AG04449 (cell line): ENCODE measurements at regions not wholly inside any gene's neighbourhood (a gene's known extent, or its start where the extent isn't known, plus 50 kb on each side); places are given as distances from the start of the nearest gene placed in this dataset.
"Not testable (repeated sequence)": the region's sequence is repeated elsewhere in the genome, so short reads cannot be mapped to it uniquely, and the experiment has no call there.

Experiments
- CTCF ChIA-PET: fragments of 350-600 bp; formaldehyde crosslinking; extraction: SDS; loops from one replicate; lab custom pipeline; 2021; ENCODE audit warnings: antibody characterized with exemption; lab: Yijun Ruan, JAX
- POLR2A ChIA-PET: fragments of 400-600, 350-600 bp; formaldehyde crosslinking; extraction: SDS; loops from one replicate; lab custom pipeline; 2020; ENCODE audit warnings: antibody characterized with exemption, inconsistent platforms; lab: Yijun Ruan, JAX
- DNase-seq: peaks from one replicate; pipeline ENCODE4 v3.0.0-alpha.2; 2010; ENCODE audit warnings: low read depth, low spot score
- H3K4me3 ChIP-seq: 2 replicates; pipeline ENCODE4 v1.5.1; 2011; ENCODE audit warnings: low read depth, mild to moderate bottlenecking, control low read depth, low read length
- CTCF ChIP-seq: IDR thresholded peaks from one replicate; pipeline ENCODE4 v1.5.1; 2011; ENCODE audit warnings: mild to moderate bottlenecking, moderate library complexity, low read length, control low read depth, inconsistent platforms; ENCODE audit not compliant: insufficient read depth; ENCODE audit errors: missing control alignments

GRCh38 chr10:27345455-27345920 lies 104.9 kb upstream of the ACBD5 start:
- no peak overlapping the region for H3K4me3 ChIP-seq
- no peak for TF ChIP-seq CTCF
- no peak for DNase-seq
- ChIA-PET POLR2A (no interaction called here), CTCF (interaction anchor here (1.5 kb wide), 1 partner anchor 15 kb away, joined by 5 read pairs; no protein-coding TSS in a partner anchor)

GRCh38 chr10:27344568-27345454 lies 104.2 kb upstream of the ACBD5 start:
- CTCF ChIA-PET = interaction anchor here (1.5 kb wide), 1 partner anchor 16 kb away, joined by 5 read pairs; no protein-coding TSS in a partner anchor
- no peak for DNase-seq
- POLR2A ChIA-PET = no interaction called here
- no peak for TF ChIP-seq CTCF
- H3K4me3 ChIP-seq = no peak overlapping the region

- POLR2A ChIA-PET = no interaction called here
- no peak for DNase-seq
- CTCF ChIA-PET = interaction anchor here (2.5 kb wide), 1 partner anchor 19 kb away, joined by 9 read pairs; no protein-coding TSS in a partner anchor
- H3K4me3 ChIP-seq = no peak overlapping the region
- TF ChIP-seq CTCF = no peak
Observed at GRCh38 chr10:27341001-27341400, 100.4 kb upstream of the ACBD5 start.

GRCh38 chr10:27335246-27335645 lies 94.6 kb upstream of the ACBD5 start:
- DNase-seq, CTCF ChIA-PET, POLR2A ChIA-PET, H3K4me3 ChIP-seq: not testable (repeated sequence)

GRCh38 chr10:27330074-27330473 lies 89.5 kb upstream of the ACBD5 start:
- TF ChIP-seq CTCF = no peak
- no peak overlapping the region for H3K4me3 ChIP-seq
- POLR2A ChIA-PET = no interaction called here
- DNase-seq = no peak
- CTCF ChIA-PET = no interaction called here

DNA sequence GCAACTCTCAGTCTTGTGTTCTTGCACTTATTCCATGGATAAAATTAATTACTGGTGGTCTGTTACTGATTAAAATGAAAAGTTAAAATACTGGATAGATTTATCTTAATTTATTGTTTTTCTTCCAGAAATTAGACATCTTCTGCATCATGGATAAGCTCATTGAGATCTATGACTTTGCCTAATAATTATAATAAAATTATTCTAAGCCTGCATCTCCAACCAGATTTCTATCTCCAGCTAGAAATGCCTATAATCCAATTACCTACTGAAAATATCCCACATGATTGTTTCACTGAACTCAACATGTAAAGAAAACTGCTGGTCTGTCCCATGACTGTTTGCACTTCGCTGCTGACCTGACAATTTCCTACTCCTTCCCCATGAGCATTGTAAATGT lies 88.3 kb upstream of the ACBD5 start:
- ChIA-PET CTCF (no interaction called here), POLR2A (no interaction called here)
- no peak for TF ChIP-seq CTCF
- no peak for DNase-seq
- no peak overlapping the region for H3K4me3 ChIP-seq

DNA sequence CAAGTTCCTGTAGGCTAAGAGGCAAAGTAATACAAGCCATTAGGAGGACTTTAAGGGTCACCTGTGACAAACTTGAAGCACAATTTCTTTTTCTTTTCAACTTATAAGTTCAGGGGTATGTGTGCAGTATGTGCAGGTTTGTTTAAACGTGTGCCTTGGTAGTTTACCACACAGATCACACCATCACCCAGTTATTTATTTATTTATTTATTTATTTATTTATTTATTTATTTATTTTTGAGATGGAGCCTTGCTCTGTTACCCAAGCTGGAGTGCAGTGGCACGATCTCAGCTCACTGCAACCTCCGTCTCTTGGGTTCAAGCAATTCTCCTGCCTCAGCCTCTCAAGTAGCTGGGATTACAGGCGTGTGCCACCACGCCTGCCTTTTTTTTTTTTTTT lies 86.2 kb upstream of the ACBD5 start:
- CTCF ChIA-PET = interaction anchor here (0.6 kb wide), 1 partner anchor 10 kb away, joined by 4 read pairs; no protein-coding TSS in a partner anchor
- DNase-seq, POLR2A ChIA-PET, H3K4me3 ChIP-seq: not testable (repeated sequence)
